Hematopoietic multipotent progenitor cell treated with erythropoietin and hydrocortisone succinate and interleukin-3 and kit ligand, for 6 days (in vitro differentiated cells): ENCODE measurements at regions not wholly inside any gene's neighbourhood (a gene's known extent, or its start where the extent isn't known, plus 50 kb on each side); places are given as distances from the start of the nearest gene placed in this dataset.
A peak's percentile ranks its signal among the peaks of the same experiment; 100 is the strongest.

Experiments
- DNase-seq: peaks from one replicate; pipeline ENCODE4 v3.0.0-alpha.2; 2015

GRCh38 chr3:177760803-177761202 is 563.5 kb upstream of the TBL1XR1 start:
- no peak for DNase-seq

- DNase-seq = no peak
These were observed 567.2 kb upstream of the TBL1XR1 start for GRCh38 chr3:177764377-177764912.

GRCh38 chr3:177764933-177765332 is 567.7 kb upstream of the TBL1XR1 start:
- DNase-seq = no peak

DNA sequence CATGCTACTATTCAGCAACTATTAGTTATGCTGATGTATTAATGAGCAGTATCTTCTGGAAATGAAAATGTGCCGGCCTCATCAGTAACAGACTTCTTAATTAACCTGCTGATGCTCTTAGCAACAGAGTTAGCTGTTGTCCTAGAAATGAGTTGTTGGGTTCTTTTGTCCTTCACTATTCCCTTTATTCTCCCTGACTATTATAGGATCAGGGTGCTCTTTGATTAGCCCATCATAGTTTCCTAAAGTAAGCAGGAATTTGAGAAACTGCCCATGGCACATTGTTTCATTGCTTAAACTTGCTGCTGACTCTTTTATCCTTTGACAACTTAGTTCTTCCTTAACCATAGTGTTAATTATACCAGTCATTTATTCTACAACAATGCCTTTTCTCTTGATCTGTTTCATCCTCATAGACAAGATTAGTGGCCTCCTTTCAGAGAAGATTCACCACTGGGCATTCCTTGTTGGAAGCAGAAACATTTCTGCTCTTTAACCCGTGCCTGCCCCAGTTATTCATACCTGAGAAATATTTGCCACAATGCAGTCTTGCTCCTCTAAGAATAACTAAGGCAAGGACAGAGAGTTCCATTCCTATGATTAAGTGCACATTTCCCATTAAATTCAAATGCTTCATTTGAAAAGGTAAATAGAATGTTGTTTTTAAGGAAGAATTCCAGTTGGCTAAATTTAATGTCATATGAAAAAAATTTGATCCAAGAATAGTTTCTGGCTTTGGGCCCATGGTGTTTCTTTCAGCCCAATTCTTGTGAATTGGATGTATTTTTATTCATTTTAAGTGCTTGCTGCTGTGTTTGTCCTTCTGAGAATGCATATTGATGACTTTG is 573.3 kb upstream of the TBL1XR1 start:
- DNase-seq = no peak

DNA sequence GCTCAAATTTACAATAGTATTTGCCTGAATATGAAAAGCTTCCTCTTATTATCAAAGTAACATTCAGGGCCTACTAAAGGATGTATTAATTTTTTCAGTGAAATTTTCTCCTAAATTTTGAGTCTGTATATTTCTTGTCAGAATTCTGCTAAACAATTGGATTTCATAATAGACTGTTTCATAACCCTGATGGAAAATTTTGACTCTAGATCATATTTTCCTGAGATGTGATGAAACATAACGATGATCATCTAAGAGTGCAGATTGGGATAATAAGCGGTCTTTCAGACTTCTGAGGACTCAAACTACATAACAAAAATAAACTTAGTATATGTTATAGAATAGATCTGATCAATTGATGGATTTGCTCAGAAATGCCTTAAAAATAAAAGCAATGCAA is 574.5 kb upstream of the TBL1XR1 start:
- DNase-seq = no peak

- DNase-seq = no peak
These were observed 575.8 kb upstream of the TBL1XR1 start for GRCh38 chr3:177772908-177773557.

- DNase-seq = no peak
These were observed 576.4 kb upstream of the TBL1XR1 start for GRCh38 chr3:177773717-177774116.

GRCh38 chr3:177776661-177777101 is 579.4 kb upstream of the TBL1XR1 start:
- no peak for DNase-seq

- peak; percentile 78 for DNase-seq
These were observed 580.4 kb upstream of the TBL1XR1 start for GRCh38 chr3:177777699-177778098.

DNA sequence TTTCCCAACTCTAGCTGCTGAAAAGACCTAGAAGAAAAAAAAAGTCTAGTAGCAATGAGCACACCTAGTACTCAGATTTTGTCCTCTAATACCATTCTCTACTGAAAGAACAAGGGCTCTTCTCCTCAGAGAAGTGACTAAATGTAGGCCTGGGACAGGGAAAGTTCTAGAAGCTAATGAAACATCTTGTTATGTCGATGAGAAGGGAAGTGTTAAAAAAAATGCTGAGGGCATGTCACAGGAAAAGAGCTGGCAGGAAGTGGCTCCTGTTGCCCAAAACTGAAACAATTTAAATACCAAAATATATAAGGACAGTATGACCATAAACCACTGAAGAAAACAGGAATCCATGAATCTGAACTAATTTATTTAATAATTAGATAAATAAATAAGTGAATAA is 581.4 kb upstream of the TBL1XR1 start:
- no peak for DNase-seq

GRCh38 chr3:177781686-177782161 is 584.4 kb upstream of the TBL1XR1 start:
- peak; percentile 11 for DNase-seq

GRCh38 chr3:177783338-177783737 is 586.1 kb upstream of the TBL1XR1 start:
- no peak for DNase-seq

DNA sequence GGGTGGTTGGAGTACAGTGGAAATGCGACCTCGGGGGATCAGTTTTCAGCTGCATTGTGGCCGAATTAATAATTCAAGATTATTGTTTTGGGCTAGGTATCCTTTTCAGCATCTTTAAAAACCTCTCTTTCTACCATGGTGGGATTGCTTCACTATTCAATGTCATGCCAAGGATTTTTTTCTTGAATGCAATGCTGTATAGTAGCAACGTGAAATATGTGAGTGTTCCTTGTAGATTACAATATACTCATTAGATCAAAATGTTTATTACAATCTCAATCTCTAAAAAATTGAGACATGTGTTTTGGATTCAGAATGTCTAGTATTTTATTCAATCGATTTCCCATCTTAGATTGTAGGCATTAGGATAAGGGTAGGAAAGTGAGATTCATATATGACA is 586.5 kb upstream of the TBL1XR1 start:
- DNase-seq = no peak

DNA sequence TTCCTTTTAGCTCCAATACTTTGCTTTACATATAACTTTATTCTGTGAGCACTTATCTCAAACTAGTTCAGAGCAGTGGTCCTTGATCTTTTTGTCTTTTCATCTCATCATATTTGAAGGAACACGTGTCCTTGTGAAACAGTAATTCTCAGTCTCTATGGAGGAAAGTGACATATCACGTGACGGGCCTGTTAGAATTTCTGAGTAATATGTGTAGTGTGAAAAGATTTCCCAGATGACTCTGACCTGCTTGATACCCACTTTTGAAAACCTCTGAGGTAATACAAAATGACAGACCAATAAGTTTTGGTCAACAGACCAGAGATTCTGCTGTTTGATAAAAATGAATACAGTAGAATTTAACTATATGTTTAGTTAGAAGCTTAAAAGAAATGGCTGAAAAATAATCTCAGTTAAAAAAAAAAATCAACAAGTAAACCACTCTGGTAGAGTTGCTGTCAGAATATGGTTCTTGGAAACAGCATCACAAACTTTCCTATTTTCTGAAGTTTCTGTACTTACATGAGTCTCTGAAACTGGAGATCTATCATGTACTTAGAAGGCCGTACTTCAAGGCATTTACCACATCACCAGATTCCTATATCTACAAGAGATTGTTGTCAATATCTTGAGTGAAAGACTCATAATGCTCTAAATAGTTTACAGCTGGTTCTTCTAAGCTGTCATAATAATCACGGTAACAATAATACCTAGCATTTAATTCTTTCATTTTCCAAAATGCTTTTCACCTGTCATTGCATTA is 590.2 kb upstream of the TBL1XR1 start:
- DNase-seq = no peak

DNA sequence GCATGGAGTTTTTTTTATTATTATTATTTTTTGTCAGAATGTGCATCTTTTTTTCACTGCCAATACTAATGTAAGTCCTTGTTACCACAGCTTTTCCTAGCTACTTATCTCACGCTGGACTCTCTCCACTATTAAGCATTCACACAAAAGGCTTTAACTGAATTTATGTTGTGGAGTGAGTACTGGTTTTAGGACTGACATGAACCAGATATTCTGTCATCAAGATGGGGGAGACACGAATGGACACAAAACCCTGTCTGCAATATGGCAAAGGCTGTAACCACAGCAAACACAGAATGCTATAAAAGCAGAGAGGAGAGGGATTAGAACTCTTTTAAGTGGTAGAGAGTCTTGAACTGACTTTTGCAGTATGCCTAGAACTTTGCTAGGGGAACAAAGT is 592.2 kb upstream of the TBL1XR1 start:
- DNase-seq = no peak

DNA sequence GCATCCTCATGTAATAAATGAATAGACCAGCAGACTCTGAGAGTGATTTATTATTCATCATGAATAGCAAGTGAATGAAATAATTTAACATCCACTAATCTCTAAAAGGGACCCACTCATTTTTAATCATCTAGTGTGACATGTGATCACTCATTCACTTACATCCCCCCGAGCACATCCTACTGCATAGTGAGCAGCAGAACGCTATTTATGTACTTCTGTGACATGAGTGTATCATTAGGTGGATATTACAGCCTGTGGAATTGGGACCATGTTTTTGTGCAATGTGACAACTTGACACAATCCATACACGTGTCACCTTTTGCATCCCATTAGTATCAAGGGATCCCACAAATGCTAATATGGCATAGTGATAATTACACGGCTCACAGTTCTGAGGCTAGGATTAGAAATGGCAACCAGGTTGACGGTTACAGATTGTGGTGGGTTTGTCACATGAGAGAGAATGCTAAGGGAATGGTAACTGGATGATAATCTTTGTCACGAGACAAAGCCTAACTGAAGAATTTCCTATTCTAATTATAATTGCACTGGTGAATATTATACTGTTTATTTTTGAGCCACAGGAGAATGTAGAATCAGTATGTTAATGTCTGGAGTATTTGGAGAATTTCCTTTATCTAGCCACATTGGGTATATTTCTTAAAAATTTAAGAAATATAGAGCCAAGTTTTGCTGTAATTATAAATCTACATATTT is 595.2 kb upstream of the TBL1XR1 start:
- DNase-seq = no peak

- DNase-seq = no peak
These were observed 596.2 kb upstream of the TBL1XR1 start for GRCh38 chr3:177793451-177793850.

- no peak for DNase-seq
These were observed 597.9 kb upstream of the TBL1XR1 start for GRCh38 chr3:177795216-177795615.

DNA sequence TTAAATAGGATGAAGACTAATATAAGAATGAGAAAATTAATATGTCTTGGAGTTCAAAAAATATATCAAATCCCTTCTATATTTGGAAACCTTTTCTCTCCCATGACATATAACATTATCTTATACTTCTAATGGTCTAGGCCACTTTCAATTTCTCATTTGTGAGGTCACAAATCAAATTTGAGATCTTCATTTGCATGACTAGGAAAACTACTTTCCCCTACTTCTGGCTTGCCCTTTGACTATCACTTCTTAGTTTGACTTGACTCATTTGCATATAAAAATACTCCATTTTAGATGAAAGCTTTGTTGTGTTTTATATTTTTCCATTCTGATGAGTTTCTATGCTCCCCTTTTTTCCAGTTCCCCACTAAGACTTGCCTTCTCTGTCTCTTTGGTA is 598.6 kb upstream of the TBL1XR1 start:
- no peak for DNase-seq

DNA sequence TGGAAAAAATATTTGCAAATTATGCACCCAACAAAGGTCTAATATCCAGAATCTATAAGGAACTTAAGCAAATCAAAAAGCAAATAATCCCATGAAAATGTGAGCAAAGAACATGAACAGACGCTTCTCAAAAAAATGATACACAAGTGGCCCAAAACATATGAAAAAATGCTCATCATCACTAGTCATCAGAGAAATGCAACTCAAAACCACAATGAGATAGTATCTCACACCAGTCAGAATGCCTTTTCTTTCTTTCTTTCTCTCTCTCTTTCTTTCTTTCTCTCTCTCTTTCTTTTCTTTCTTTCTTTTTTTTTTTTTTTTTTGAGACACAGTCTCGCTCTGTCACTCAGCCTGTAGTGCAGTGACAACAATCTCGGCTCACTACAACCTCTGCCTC is 602.9 kb upstream of the TBL1XR1 start:
- DNase-seq = peak; percentile 16

DNA sequence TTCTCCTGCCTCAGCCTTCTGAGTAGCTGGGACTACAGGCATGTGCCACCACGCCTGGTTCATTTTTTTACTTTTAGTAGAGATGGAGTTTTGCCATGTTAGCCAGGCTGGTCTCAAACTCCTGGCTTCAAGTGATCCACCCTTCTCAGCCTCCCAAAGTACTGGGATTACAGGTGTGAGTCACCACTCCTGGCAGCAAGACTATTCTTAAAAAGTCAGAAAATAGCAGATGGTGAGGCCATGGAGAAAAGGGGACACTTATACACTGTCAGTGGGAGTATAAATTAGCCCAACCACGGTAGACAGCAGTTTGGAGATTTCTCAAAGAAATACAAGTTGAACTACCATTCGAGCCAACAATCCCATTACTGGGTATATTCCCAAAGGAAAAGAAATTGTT is 603.3 kb upstream of the TBL1XR1 start:
- no peak for DNase-seq

- no peak for DNase-seq
These were observed 605.0 kb upstream of the TBL1XR1 start for GRCh38 chr3:177802151-177802900.
